HG03460 (cell line): ENCODE measurements at regions not wholly inside any gene's neighbourhood (a gene's known extent, or its start where the extent isn't known, plus 50 kb on each side); places are given as distances from the start of the nearest gene placed in this dataset.
"Not testable (repeated sequence)": the region's sequence is repeated elsewhere in the genome, so short reads cannot be mapped to it uniquely, and the experiment has no call there.

ENCODE experiments used
- ATAC-seq: cut with Tn5 transposase; IDR thresholded peaks from one replicate; pipeline ENCODE4 v1.9.1; 2021; ENCODE audit not compliant: unreplicated experiment

DNA sequence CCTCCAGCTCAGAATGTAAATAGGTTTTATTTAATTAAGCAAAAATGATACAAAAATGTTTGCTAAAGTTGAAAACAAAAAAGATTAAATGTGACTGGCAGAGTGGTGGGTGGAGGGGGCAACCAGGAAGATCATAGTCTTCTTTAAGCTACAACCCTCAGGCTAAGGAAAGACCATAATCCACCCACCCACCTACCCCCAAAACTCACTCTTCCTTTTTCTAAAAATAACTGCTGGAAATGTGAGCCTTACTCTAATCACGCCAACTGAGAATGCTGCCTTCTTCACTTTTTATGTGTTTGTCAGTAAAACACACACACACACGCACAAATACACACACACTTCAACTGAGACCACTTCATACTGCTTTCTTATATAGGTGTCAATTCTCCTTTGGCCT lies 230.0 kb upstream of the EGLN3 start:
- ATAC-seq, result no peak

- ATAC-seq, result no peak
Observed at GRCh38 chr14:34180434-34180833, 229.6 kb upstream of the EGLN3 start.

- no peak for ATAC-seq
Observed at GRCh38 chr14:34179727-34180126, 228.9 kb upstream of the EGLN3 start.

- ATAC-seq, result no peak
Observed at GRCh38 chr14:34177466-34177865, 226.6 kb upstream of the EGLN3 start.

GRCh38 chr14:34175574-34175973 lies 224.7 kb upstream of the EGLN3 start:
- ATAC-seq, result no peak

DNA sequence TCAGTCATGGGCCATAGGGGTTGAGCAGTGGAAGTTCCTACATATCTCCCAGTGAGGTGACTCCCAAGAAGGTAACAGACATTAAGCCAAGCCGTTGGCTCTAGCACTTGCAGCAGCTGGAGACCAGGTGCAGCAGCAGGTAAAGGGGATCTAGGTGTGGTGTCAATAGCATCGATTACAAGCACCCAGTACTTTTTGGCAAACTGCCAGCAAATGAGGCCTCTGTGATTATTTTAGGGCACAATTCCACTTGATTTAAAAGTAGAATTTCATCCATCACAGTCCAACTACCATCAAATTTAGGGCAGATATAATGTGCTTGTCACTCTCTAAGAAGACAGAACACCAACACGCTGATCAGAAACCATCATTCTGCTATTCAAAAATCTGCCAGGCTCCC lies 224.1 kb upstream of the EGLN3 start:
- no peak for ATAC-seq

DNA sequence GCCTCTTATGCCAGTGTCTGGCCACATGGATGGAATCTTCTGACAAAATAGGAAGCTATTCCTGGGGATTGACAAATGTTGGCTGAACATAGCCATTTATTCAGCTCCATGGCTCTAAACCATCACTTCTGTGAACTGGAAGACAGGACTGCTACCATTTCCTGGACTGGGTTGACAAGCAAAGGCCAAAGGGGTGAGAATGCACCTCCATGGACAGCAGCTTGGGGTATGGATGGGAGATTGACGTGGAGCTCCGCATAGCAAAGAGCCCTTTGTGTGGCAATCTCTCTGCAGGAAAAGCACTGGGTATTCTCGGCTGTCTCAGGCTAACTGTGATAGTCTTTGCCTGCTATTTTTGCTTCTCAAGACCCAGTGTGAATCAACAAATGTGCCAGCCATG lies 223.0 kb upstream of the EGLN3 start:
- ATAC-seq, result no peak

DNA sequence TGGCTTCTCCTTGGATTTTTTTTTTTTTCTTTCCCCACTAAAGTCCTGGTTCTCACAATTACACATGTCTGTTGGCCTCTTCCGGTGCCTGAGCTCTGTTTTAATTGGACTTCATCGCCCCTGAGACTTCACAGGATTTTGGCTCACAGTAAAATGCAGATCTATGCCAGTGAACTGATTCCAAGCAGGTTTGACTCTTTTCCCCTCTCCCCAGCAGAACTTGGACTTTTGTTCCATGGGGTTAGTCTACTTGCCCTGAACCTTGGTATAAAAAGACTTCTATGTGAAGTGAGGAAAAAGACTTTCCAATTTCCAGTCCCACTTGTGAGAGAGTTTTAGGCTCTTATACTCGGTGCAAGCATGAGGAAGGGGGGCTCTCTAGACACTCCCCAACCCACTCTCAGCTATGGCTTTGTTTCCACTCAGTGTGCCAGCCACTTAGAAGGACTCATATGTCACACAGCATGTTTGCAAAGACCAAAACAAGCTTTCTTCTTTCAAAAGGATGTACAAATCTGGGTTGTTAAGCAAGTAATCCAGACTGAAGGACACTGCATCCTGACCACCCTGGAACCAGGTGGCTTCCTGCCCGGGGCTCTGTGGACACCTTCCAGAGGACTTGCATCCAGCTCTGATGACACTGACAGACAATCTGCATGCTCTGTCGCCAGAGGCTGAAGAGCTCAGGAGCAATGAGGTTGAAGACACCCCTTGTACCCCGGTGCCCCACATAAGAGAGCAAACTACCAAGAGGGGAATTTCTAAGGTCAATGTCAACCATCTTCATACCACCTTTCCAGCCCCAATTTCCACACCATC lies 221.9 kb upstream of the EGLN3 start:
- no peak for ATAC-seq

- no peak for ATAC-seq
Observed at GRCh38 chr14:34172173-34172451, 221.2 kb upstream of the EGLN3 start.

DNA sequence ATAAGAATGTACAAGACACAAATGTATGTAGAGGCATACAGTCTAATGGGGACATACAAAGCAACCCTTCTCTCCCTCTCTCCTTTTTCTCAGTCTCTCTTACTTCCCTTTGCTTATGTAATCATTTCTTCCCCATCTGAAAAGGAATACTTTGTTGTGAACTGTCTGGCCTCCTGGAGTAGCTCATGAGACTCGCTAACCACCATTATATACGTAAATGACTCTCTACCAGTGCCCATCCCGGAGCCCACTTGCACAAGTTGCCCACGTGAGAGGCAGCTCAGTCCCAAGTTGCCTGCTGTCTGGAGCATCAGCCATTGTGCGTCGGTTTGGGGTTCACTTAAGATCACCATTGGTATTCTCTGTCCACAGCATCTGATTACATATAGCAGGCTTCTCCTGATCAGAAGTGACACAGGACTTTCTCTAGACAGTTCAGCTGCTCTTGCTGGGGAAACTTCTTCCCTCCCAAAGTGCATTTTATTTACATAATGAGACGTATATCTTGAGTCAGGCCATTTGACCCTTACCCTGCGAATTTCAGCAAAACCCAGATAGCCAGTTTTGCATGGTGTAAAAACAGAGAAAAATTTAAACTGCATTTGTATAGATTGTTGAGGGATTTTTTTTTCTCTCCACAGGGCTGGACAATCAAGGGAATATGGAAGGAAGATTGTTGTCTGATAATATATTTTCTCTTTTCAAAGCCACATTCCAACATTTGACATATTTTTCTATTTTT lies 220.7 kb upstream of the EGLN3 start:
- ATAC-seq, result no peak

- ATAC-seq, result no peak
Observed at GRCh38 chr14:34170882-34171281, 220.0 kb upstream of the EGLN3 start.

- no peak for ATAC-seq
Observed at GRCh38 chr14:34169561-34169960, 218.7 kb upstream of the EGLN3 start.

DNA sequence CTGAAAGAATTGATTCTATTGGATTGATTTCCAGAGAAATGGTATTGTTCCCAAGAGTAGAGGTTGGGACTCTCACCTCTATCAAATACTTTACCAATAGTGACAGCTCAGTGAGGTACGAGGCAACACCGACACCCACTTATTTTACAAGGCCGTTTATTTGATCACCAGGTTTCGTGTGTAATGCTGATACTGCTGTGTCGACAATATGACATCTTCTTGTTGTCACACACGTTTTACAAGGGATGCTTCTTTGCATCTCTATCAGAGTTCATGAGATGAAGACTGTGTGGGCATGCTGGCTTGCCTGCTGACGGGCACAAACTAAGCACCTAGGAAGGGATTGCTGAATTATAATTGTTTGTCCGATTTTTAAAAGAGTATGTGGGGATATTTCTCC lies 217.8 kb upstream of the EGLN3 start:
- no peak for ATAC-seq

DNA sequence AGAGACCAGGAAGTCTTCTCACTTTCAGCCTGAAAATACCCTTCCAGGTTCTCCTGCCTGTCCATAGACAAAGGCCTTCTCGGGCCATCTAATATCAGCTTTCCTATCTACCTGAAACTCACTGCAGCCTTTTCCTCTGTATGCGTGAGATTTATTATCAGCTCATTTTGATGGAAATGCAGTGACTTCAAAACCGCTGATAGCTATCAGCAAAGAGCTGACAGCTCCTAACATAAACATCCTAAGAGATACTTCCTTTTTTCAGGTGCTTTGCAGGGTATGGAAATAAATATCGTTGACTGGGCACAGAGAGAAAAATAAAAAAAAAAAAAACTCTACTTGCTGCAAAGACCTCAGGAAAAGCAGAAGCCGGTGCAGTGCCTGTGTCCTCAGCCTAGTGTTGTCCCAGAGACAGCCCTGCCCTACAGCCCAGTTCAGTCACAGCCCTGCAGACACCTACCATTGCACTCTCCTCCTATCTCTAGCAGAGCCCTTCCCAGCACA lies 215.0 kb upstream of the EGLN3 start:
- no peak for ATAC-seq

- ATAC-seq, result no peak
Observed at GRCh38 chr14:34164162-34164864, 213.4 kb upstream of the EGLN3 start.

DNA sequence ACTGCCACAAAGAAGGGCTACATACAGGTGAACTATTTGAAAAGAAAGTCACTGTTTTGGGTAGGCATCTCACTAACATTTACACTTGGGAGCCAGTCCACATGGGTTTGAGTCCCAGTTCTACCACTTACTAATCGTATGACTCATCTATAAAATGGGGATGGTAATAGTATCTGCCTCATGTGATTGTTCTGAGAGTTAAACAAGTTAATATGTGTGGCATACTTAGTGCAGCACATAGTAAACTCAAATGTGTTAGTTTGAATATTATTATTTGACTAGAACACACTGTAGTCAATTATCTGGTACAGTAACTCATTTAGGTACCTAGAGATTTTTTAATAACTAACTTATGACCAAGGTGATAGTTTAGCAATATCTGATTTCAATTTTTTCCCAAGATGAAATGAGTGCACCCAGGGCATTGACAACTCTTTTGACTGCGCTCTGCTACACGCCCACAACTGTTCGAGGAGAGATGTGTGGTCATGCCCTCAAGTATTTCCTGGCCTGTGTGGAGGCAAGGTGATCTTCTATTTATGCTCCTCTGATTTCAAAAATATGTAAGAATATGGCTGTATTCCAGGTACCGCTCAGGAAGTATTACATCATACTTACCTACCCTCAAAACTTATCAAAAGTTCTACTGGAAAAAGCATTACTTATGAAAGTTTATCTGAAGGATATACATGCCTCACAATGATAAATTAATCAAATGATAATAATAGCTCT lies 210.6 kb upstream of the EGLN3 start:
- no peak for ATAC-seq

DNA sequence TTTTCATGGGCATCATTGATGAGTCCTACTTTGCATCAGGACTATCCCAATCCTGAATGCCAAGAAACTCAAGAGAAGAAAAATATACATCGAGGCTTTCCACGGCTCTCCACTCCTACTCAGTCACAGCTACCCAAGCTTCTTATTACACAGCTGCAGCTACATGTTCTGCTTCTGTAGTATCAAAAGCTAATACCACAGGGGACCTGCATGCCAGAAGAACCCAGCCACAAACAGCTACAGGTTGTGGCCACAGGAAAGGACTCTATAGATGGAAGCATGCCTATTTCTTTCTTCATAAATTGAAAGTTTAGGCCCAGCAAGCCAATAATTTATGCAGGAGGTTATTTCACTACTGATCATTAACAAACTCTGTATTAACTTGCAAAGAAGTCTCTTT lies 209.7 kb upstream of the EGLN3 start:
- no peak for ATAC-seq

DNA sequence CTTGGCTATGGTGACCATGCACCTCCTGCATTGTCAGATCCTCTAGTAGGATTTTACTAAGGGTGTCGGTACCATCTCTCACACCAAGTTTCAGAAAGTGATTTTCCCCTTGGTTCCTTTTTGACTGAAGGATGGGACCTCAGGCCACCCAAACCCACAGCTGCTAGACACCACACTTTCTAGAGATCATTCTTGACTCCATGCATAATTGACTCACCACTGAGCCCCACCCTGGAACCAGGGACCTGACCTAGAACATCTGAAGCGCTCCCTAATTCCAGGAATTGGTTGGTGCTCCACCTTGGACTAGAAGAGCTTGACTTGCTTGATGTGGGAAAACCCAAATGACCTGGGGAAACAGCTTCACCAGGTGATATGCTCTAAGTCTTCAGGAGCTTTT lies 206.8 kb upstream of the EGLN3 start:
- ATAC-seq, result no peak

DNA sequence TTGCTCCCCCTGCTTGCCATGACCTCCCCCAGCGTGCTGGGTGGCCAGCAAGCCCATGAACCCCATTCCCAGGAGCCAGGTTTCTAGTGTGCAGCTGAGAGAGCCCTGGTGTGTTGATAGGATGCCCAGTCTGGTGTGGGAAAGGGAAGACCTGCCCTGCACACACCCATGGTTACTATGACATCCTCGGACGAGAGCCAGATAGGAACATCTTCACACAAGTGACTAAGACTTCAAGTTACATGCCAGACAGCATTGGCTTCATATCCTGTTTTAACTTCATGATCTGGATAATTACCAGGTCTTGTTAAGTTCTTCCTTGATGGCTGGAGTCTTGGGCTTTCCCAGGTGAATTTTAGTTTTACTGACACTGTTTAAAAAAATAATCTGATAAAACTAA lies 196.6 kb upstream of the EGLN3 start:
- no peak for ATAC-seq

DNA sequence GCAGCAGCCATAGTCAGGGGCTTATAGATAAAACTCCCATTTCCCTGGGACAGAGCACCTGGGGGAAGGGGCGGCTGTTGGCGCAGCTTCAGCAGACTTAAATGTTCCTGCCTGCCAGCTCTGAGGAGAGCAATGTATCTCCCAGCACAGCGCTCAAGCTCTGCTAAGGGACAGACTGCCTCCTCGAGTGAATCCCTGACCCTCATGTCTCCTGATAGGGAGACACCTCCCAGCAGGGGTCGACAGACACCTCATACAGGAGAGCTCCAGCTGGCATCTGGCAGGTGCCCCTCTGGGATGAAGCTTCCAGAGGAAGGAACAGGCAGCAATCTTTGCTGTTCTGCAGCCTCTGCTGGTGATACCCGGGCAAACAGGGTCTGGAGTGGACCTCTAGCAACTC lies 189.3 kb upstream of the EGLN3 start:
- ATAC-seq, result not testable (repeated sequence)
